ENCODE measurements at regions not wholly inside any gene's neighbourhood (a gene's known extent, or its start where the extent isn't known, plus 50 kb on each side); places are given as distances from the start of the nearest gene placed in this dataset.
"Not testable (repeated sequence)": the region's sequence is repeated elsewhere in the genome, so short reads cannot be mapped to it uniquely, and the experiment has no call there.

DNA sequence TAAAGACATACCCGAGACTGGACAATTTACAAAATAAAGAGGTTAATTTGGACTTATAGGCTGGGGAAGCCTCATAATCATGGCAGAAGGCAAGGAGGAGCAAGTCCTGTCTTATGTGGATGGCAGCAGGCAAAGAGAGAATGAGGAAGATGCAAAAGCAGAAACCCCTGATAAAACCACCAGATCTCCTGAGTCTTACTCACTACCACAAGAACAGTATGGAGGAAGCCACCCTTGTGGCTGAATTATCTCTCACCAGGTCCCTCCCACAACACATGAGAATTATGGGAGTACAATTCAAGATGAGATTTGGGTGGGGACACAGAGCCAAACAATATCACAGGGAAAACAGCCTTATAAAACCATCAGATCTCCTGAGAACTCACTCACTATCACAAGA, 61.6 kb upstream of the DCLK2 start:
- TF ChIP-seq CTCF, POLR2A (IDR thresholded peaks at IDR 0.05): not testable (repeated sequence)
